Ovary (tissue), 7 donors: ENCODE measurements at regions not wholly inside any gene's neighbourhood (a gene's known extent, or its start where the extent isn't known, plus 50 kb on each side); places are given as distances from the start of the nearest gene placed in this dataset.

Source experiments
- DNase-seq, 5 donors: peaks; one replicate each; pipeline ENCODE4 v3.0.0-alpha.2; 2019 to 2020
- H3K27ac ChIP-seq, 2 donors: fragments of 200-600 bp; one replicate each; pipeline versions ENCODE4 v1.5.1 to v1.8.0; 2019 to 2022
- H3K27me3 ChIP-seq: fragments of 200-600 bp; one replicate; pipeline ENCODE4 v1.8.0; 2022
- H3K36me3 ChIP-seq: fragments of 200-600 bp; sonication (generic); one replicate; pipeline ENCODE4 v1.5.1; 2019
- H3K4me1 ChIP-seq: one replicate; pipeline ENCODE4 v1.8.1; 2013; ENCODE audit warnings: mild to moderate bottlenecking, moderate library complexity; ENCODE audit not compliant: insufficient read depth
- H3K4me3 ChIP-seq: fragments of 200-600 bp; sonication (generic); one replicate; pipeline ENCODE4 v1.5.1; 2017
- H3K9me3 ChIP-seq, 2 donors: fragments of 200-600 bp in 1 of 2; sonication (generic) in 1 of 2; one replicate each; pipeline versions ENCODE4 v1.5.1 to v1.8.1; 2013 to 2019; ENCODE audit warnings: mild to moderate bottlenecking in 1 of 2, moderate library complexity in 1 of 2
- EP300 ChIP-seq: sonication (generic); formaldehyde crosslinking; IDR thresholded peaks from one replicate; pipeline ENCODE4 v1.6.1; 2017; ENCODE audit warnings: antibody characterized with exemption
- POLR2A ChIP-seq: fragments of 450-650 bp; IDR thresholded peaks from one replicate; pipeline ENCODE4 v1.6.1; 2017; ENCODE audit warnings: antibody characterized with exemption, mild to moderate bottlenecking, moderate library complexity
- WGBS, 3 donors: extraction: QIAGEN DNeasy Blood & Tissue Kit in 1 of 3; methylation state at CpG; one replicate each; pipeline versions ENCODE4 v1.1.5 to v1.1.7; 2013 to 2017; 5-methylcytosine and 5-hydroxymethylcytosine counted together
- intact Hi-C, 4 donors: fragments of 100-400 bp; cut with DNase I; formaldehyde crosslinking; loops; one replicate each; pipeline versions ENCODE4 v1.11.0 to v1.15.1; 2022 to 2023
- TF ChIP-seq, protein P1 (sequence below), 3 donors: fragments of 450-650 bp in 2 of 3; fragments of 200-600 bp in 1 of 3; IDR thresholded peaks; one replicate each; pipeline versions ENCODE4 v1.5.1 to v1.8.0; 2016 to 2022; ENCODE audit warnings: antibody characterized with exemption in 3 of 3, mild to moderate bottlenecking in 1 of 3
- donor health status: DM: no; HTN: no; CAD: no; lungs with moderate emphysema.
- donor health status: DM: no; HTN: no; CAD: no.
- donor health status: Bipolar disorder and iron deficiency.
- donor health status: DM: no; HTN: no; CAD: no.
- donor health status: DM: yes; HTN: yes; CAD: no.

DNA sequence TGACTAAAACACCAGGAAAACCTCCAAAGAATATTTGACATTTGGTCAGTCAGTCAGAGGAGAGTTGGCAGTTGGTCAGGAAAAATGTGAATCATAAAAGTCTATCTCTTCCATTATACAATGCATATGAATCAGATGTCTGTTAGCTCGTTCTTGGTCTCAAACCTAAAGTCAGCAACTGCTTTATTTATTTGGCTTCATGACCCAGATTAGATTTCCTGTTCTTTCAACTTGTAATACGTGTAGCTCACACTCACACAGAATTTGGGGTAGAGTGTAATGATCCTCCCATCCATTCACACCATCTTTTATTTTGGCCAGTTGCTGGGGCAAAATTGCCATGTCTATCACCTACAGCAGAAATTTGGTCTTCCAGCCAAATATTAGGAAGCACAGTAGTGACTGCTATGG lies 81.9 kb upstream of the COL5A2 start:
- no peak overlapping the region for H3K27ac ChIP-seq
- DNase-seq, result no peak
- 40 to 49% (median 44%) methylated on average over 2 of the region's 2 CpGs for WGBS, 3 donors
- H3K27me3 ChIP-seq, result no peaks in the 10 kb centered on the region
- H3K4me1 ChIP-seq, result no peaks in the 10 kb centered on the region
- H3K36me3 ChIP-seq, result no peaks in the 10 kb centered on the region
- intact Hi-C loops, result no loop called here
- H3K4me3 ChIP-seq, result no peak overlapping the region
- TF ChIP-seq EP300 (no peak), POLR2A (no peak)
- TF ChIP-seq, protein P1, sequence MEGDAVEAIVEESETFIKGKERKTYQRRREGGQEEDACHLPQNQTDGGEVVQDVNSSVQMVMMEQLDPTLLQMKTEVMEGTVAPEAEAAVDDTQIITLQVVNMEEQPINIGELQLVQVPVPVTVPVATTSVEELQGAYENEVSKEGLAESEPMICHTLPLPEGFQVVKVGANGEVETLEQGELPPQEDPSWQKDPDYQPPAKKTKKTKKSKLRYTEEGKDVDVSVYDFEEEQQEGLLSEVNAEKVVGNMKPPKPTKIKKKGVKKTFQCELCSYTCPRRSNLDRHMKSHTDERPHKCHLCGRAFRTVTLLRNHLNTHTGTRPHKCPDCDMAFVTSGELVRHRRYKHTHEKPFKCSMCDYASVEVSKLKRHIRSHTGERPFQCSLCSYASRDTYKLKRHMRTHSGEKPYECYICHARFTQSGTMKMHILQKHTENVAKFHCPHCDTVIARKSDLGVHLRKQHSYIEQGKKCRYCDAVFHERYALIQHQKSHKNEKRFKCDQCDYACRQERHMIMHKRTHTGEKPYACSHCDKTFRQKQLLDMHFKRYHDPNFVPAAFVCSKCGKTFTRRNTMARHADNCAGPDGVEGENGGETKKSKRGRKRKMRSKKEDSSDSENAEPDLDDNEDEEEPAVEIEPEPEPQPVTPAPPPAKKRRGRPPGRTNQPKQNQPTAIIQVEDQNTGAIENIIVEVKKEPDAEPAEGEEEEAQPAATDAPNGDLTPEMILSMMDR (IDR thresholded peaks at IDR 0.05), result no peak
- no peaks in the 10 kb centered on the region for H3K9me3 ChIP-seq

DNA sequence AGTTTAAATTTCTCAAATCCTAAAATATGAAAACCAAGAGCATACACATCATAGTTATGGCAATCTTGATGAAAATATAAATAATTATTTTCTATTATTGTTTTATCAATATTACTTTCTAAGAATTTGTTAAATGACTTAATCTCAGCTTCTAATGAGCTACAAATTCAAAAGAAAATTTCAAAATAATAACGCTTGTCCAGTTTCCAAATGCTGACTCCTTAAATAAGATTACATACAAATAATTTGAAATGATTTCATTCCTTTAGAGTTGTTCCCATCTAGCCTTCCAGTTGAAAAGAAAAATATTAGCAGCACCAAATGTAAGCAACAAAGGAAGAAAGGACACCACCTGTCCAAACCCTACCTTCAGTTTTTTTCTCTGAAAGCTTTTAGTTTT lies 82.4 kb upstream of the COL5A2 start:
- WGBS, 3 donors, result 63 to 72% (median 68%) methylated on average over 1 of the region's 1 CpG
- DNase-seq, result no peak
- TF ChIP-seq, protein P1 (IDR thresholded peaks at IDR 0.05), result no peak
- TF ChIP-seq POLR2A (no peak), EP300 (no peak)
- Histone ChIP-seq H3K27me3 (no peaks in the 10 kb centered on the region), H3K4me1 (no peaks in the 10 kb centered on the region), H3K9me3 (no peaks in the 10 kb centered on the region), H3K27ac (no peak overlapping the region), H3K36me3 (no peaks in the 10 kb centered on the region), H3K4me3 (no peak overlapping the region)
- intact Hi-C loops, result no loop called here

DNA sequence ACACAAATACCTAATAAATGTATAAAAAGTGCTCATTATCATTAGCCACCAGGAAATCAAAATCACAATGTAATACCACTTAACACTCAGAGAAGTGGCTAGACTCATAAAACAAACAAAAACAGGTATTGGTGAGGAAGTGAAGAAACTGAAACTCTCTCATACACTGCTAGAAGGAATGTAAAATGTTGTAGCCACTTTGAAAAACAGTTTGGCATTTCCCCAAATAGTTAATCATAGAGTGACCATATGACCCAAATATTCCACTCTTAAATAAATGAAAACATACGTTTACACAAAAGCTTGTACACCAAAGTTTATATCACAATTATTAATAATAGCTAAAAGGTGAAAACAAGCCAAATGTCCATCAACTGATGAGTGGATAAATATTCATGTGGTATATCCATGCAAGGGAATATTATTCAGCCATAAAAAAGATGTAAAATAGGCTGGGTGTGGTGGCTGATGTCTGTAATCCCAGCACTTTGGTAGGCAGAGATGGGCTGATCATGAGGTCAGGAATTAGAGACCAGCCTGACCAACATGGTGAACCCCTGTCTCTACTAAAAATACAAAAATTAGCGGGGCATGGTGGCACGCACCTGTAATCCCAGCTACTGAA lies 86.2 kb upstream of the COL5A2 start:
- H3K27me3 ChIP-seq, result no peaks in the 10 kb centered on the region
- H3K9me3 ChIP-seq, result no peaks in the 10 kb centered on the region
- H3K27ac ChIP-seq, result no peak overlapping the region
- H3K4me3 ChIP-seq, result no peak overlapping the region
- no peaks in the 10 kb centered on the region for H3K4me1 ChIP-seq
- no peaks in the 10 kb centered on the region for H3K36me3 ChIP-seq
- DNase-seq, result no peak
- intact Hi-C loops, result no loop called here
- no peak for TF ChIP-seq POLR2A
- TF ChIP-seq EP300, result no peak
- TF ChIP-seq, protein P1 (IDR thresholded peaks at IDR 0.05), result no peak
- 93 to 98% (median 93%) methylated on average over 3 of the region's 3 CpGs for WGBS, 3 donors

DNA sequence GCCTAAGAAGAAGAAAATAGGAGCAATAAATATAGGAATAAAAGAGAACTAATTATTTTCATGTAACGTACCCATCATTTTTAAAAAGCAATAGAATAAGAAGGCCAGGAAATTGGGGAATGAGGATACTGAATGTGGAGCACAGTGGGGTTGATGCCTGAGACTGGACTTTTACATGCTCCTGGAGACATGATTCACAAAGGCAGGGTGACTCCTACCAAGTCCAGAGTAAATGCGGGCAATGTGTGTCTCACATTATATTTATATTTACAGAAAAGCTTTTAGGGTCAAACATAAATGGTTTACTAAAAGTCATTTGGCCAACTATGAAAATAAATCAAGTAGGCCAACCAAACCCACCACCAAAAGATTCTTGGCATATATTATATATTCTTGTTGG lies 87.9 kb upstream of the COL5A2 start:
- intact Hi-C loops, result no loop called here
- H3K4me3 ChIP-seq, result no peak overlapping the region
- no peaks in the 10 kb centered on the region for H3K9me3 ChIP-seq
- H3K4me1 ChIP-seq, result no peaks in the 10 kb centered on the region
- H3K27ac ChIP-seq, result no peak overlapping the region
- 47 to 50% (median 48%) methylated on average over 2 of the region's 2 CpGs for WGBS, 3 donors
- H3K36me3 ChIP-seq, result no peaks in the 10 kb centered on the region
- no peak for DNase-seq
- TF ChIP-seq POLR2A (no peak), EP300 (no peak)
- TF ChIP-seq, protein P1 (IDR thresholded peaks at IDR 0.05), result no peak
- no peaks in the 10 kb centered on the region for H3K27me3 ChIP-seq
